ENCODE measurements at regions not wholly inside any gene's neighbourhood (a gene's known extent, or its start where the extent isn't known, plus 50 kb on each side); places are given as distances from the start of the nearest gene placed in this dataset.

GRCh38 chr20:48283470-48284110 is 498.3 kb upstream of the SULF2 start:
- TF ChIP-seq ZNF274 (IDR thresholded peaks at IDR 0.05; ENCODE audit: low read depth, low read length) (no peak), SUZ12 (IDR thresholded peaks at IDR 0.05; ENCODE audit: extremely low read depth, insufficient read depth, insufficient read length) (no peak)
